Neuronal stem cell (in vitro differentiated cells): ENCODE measurements at regions not wholly inside any gene's neighbourhood (a gene's known extent, or its start where the extent isn't known, plus 50 kb on each side); places are given as distances from the start of the nearest gene placed in this dataset.

Experiments used
- DNase-seq: peaks from one replicate; pipeline ENCODE4 v3.0.0-alpha.2; 2013; ENCODE audit warnings: low spot score
- H2AFZ ChIP-seq: one replicate; pipeline ENCODE4 v1.6.1; 2013; ENCODE audit warnings: mild to moderate bottlenecking, low read length, inconsistent platforms
- H2AK5ac ChIP-seq: 2 replicates; pipeline ENCODE4 v1.6.1; 2013; ENCODE audit warnings: low read depth, mild to moderate bottlenecking, inconsistent platforms, low read length, moderate library complexity, mixed read lengths
- H2BK120ac ChIP-seq: 2 replicates; pipeline ENCODE4 v1.6.1; 2013; ENCODE audit warnings: low read depth, mild to moderate bottlenecking, inconsistent platforms, low read length, moderate library complexity, mixed read lengths
- H2BK12ac ChIP-seq: one replicate; pipeline ENCODE4 v1.6.1; 2013; ENCODE audit warnings: low read length, inconsistent platforms
- H2BK15ac ChIP-seq: 2 replicates; pipeline ENCODE4 v1.6.1; 2013; ENCODE audit warnings: mild to moderate bottlenecking, low read length, inconsistent platforms, mixed read lengths
- H2BK5ac ChIP-seq: one replicate; pipeline ENCODE4 v1.6.1; 2013; ENCODE audit warnings: inconsistent platforms, mild to moderate bottlenecking, low read length, moderate library complexity
- H3K14ac ChIP-seq: one replicate; pipeline ENCODE4 v1.6.1; 2013; ENCODE audit warnings: low read length, inconsistent platforms
- H3K18ac ChIP-seq: 2 replicates; pipeline ENCODE4 v1.6.1; 2013; ENCODE audit warnings: low read length, inconsistent platforms
- H3K23ac ChIP-seq: 2 replicates; pipeline ENCODE4 v1.6.1; 2013; ENCODE audit warnings: low read depth, mild to moderate bottlenecking, mixed read lengths, low read length, inconsistent platforms; ENCODE audit not compliant: poor library complexity
- H3K27ac ChIP-seq: replicated peaks from 3 replicates; pipeline ENCODE4 v1.5.1; 2013; ENCODE audit warnings: low read length, inconsistent platforms
- H3K27me3 ChIP-seq, 3 experiments: 2 replicates each; pipeline ENCODE4 v1.6.1; 2013; ENCODE audit warnings: low read length in 3 of 3, mild to moderate bottlenecking in 2 of 3, inconsistent platforms in 1 of 3, low read depth in 1 of 3, mixed read lengths in 1 of 3, moderate library complexity in 1 of 3; ENCODE audit not compliant: control insufficient read depth in 3 of 3, insufficient read depth in 3 of 3
- H3K36me3 ChIP-seq, 2 donors: replicated peaks in 1 of 2; 2 replicates each; pipeline ENCODE4 v1.6.1; 2013; ENCODE audit warnings: low read length in 2 of 2; ENCODE audit not compliant: control insufficient read depth in 2 of 2, insufficient read depth in 2 of 2
- H3K4ac ChIP-seq: 2 replicates; pipeline ENCODE4 v1.6.1; 2013; ENCODE audit warnings: inconsistent platforms, mild to moderate bottlenecking, low read length, moderate library complexity
- H3K4me1 ChIP-seq, 2 donors: 1 replicate in 1 of 2; 2 replicates in 1 of 2; pipeline ENCODE4 v1.6.1; 2013; ENCODE audit warnings: low read length in 2 of 2, low read depth in 1 of 2; ENCODE audit not compliant: control insufficient read depth in 2 of 2, insufficient read depth in 1 of 2
- H3K4me2 ChIP-seq: one replicate; pipeline ENCODE4 v1.6.1; 2013; ENCODE audit warnings: mild to moderate bottlenecking, low read length, inconsistent platforms; ENCODE audit not compliant: insufficient read depth, poor library complexity, severe bottlenecking
- H3K4me3 ChIP-seq, 2 donors: 2 replicates each; pipeline ENCODE4 v1.5.1; 2013; ENCODE audit warnings: low read length in 2 of 2, mild to moderate bottlenecking in 2 of 2, inconsistent platforms in 1 of 2, moderate library complexity in 1 of 2
- H3K79me1 ChIP-seq: one replicate; pipeline ENCODE4 v1.6.1; 2013; ENCODE audit warnings: low read depth, mild to moderate bottlenecking, inconsistent platforms, low read length, moderate library complexity
- H3K9ac ChIP-seq: one replicate; pipeline ENCODE4 v1.6.1; 2013; ENCODE audit warnings: mild to moderate bottlenecking, low read depth, low read length, inconsistent platforms; ENCODE audit not compliant: poor library complexity
- H3K9me3 ChIP-seq, 2 donors: replicated peaks in 1 of 2; 2 replicates each; pipeline versions ENCODE3 to v1.6.1; 2013; ENCODE audit warnings: low read length in 2 of 2, mild to moderate bottlenecking in 2 of 2, inconsistent platforms in 1 of 2, low read depth in 1 of 2, mixed read lengths in 1 of 2, moderate library complexity in 1 of 2; ENCODE audit not compliant: control insufficient read depth in 2 of 2, insufficient read depth in 1 of 2
- H4K8ac ChIP-seq: one replicate; pipeline ENCODE4 v1.6.1; 2013; ENCODE audit warnings: low read depth, mild to moderate bottlenecking, inconsistent platforms, low read length, moderate library complexity
- H4K91ac ChIP-seq: one replicate; pipeline ENCODE4 v1.6.1; 2013; ENCODE audit warnings: low read length, low read depth, mild to moderate bottlenecking, inconsistent platforms; ENCODE audit not compliant: poor library complexity
- WGBS, 2 donors: extraction: QIAGEN DNeasy Blood & Tissue Kit; methylation state at CpG; one replicate each; pipeline ENCODE4 v1.1.7; 2013; ENCODE audit warnings: missing lambda C conversion rate in 2 of 2, mixed read lengths in 1 of 2; ENCODE audit not compliant: insufficient read length in 2 of 2, insufficient replicate concordance in 1 of 2; ENCODE audit errors: extremely low coverage in 2 of 2; 5-methylcytosine and 5-hydroxymethylcytosine counted together

GRCh38 chr15:98067339-98067738 lies 106.8 kb downstream of the ARRDC4 start:
- Histone ChIP-seq H3K18ac (no peak overlapping the region), H3K79me1 (no peaks in the 10 kb centered on the region), H3K4ac (no peak overlapping the region), H3K9ac (no peak overlapping the region), H3K9me3 (no peaks in the 10 kb centered on the region), H4K91ac (no peak overlapping the region), H2BK5ac (no peak overlapping the region), H2BK15ac (no peak overlapping the region), H3K4me1 (no peaks in the 10 kb centered on the region), H2AFZ (no peak overlapping the region), H4K8ac (no peak overlapping the region), H3K27ac (no peak overlapping the region), H3K23ac (no peak overlapping the region), H2BK120ac (no peak overlapping the region), H3K4me2 (no peak overlapping the region), H3K14ac (no peak overlapping the region), H3K36me3 (no peaks in the 10 kb centered on the region), H2BK12ac (no peak overlapping the region), H3K27me3 (no peaks in the 10 kb centered on the region), H3K4me3 (no peak overlapping the region), H2AK5ac (no peak overlapping the region)
- no peak for DNase-seq
- no CpG with 5 or more reads among the region's 3 CpGs for WGBS, 2 donors

GRCh38 chr15:98069256-98069655 lies 108.8 kb downstream of the ARRDC4 start:
- Histone ChIP-seq H3K9me3 (no peaks in the 10 kb centered on the region), H2AK5ac (no peak overlapping the region), H3K9ac (no peak overlapping the region), H4K91ac (no peak overlapping the region), H2BK120ac (no peak overlapping the region), H2AFZ (no peak overlapping the region), H3K4me2 (no peak overlapping the region), H3K23ac (no peak overlapping the region), H3K27ac (no peak overlapping the region), H4K8ac (no peak overlapping the region), H2BK5ac (no peak overlapping the region), H2BK12ac (no peak overlapping the region), H3K4ac (no peak overlapping the region), H3K4me3 (no peak overlapping the region), H3K14ac (no peak overlapping the region), H3K27me3 (no peaks in the 10 kb centered on the region), H3K18ac (no peak overlapping the region), H3K36me3 (no peaks in the 10 kb centered on the region), H2BK15ac (no peak overlapping the region), H3K4me1 (no peaks in the 10 kb centered on the region), H3K79me1 (no peaks in the 10 kb centered on the region)
- DNase-seq: no peak
- WGBS, 2 donors: no CpG with 5 or more reads among the region's 4 CpGs

DNA sequence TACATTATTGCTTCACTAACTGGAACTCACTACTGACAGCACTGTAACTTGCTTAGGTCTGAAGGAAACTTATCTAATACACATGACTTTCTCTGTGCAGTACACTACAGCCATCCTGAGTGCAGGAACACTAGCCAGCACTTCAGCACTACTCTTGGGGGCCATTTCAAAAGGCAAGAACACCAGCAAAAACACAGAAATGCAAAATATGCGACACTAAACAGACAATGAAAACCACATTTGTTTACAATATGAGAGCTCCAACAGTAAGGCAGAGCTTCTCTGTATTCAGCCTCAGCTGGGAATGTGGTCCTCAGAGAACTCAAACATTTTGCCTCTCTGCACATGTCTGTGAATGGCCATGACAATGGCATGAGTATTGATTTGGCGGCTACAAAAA lies 109.6 kb downstream of the ARRDC4 start:
- no peak for DNase-seq
- no peak overlapping the region for H3K9ac ChIP-seq
- H2BK15ac ChIP-seq: no peak overlapping the region
- no peak overlapping the region for H2BK12ac ChIP-seq
- H3K27me3 ChIP-seq: no peaks in the 10 kb centered on the region
- no peak overlapping the region for H3K23ac ChIP-seq
- H3K14ac ChIP-seq: no peak overlapping the region
- H2AK5ac ChIP-seq: no peak overlapping the region
- no peak overlapping the region for H4K8ac ChIP-seq
- H3K9me3 ChIP-seq: no peaks in the 10 kb centered on the region
- no peak overlapping the region for H2AFZ ChIP-seq
- no peak overlapping the region for H3K4me3 ChIP-seq
- no peaks in the 10 kb centered on the region for H3K4me1 ChIP-seq
- WGBS, 2 donors: no CpG with 5 or more reads among the region's 2 CpGs
- no peak overlapping the region for H2BK5ac ChIP-seq
- H3K27ac ChIP-seq: no peak overlapping the region
- H3K4me2 ChIP-seq: no peak overlapping the region
- no peak overlapping the region for H2BK120ac ChIP-seq
- H3K79me1 ChIP-seq: no peaks in the 10 kb centered on the region
- H3K18ac ChIP-seq: no peak overlapping the region
- H3K36me3 ChIP-seq: no peaks in the 10 kb centered on the region
- no peak overlapping the region for H4K91ac ChIP-seq
- H3K4ac ChIP-seq: no peak overlapping the region

DNA sequence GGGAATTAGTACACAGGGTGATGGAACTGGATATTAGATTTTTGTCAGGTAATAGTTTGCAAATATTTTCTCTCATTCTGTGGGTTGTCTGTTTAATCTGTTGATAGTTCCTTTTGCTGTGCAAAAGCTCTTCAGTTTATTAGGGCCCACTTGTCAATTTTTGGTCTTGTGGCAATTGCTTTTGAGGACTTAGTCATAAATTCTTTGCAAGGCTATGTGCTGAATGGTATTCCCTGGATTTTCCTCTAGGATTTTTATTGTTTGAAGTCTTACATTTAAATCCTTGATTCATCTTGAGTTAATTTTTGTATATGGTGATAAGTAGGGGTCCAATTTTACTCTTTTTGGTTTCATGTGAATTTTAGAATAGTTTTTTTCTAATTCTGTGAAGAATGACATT lies 111.3 kb downstream of the ARRDC4 start:
- Histone ChIP-seq H3K9me3 (no peaks in the 10 kb centered on the region), H2BK120ac (no peak overlapping the region), H4K91ac (no peak overlapping the region), H3K4me3 (no peak overlapping the region), H3K9ac (no peak overlapping the region), H3K4me1 (no peaks in the 10 kb centered on the region), H4K8ac (no peak overlapping the region), H2AFZ (no peak overlapping the region), H3K36me3 (no peaks in the 10 kb centered on the region), H2AK5ac (no peak overlapping the region), H2BK5ac (no peak overlapping the region), H2BK15ac (no peak overlapping the region), H3K14ac (no peak overlapping the region), H3K4ac (no peak overlapping the region), H3K79me1 (no peaks in the 10 kb centered on the region), H2BK12ac (no peak overlapping the region), H3K4me2 (no peak overlapping the region), H3K27me3 (no peaks in the 10 kb centered on the region), H3K23ac (no peak overlapping the region), H3K27ac (no peak overlapping the region), H3K18ac (no peak overlapping the region)
- no peak for DNase-seq
